Spinal cord (tissue), 9 donors: ENCODE measurements at regions not wholly inside any gene's neighbourhood (a gene's known extent, or its start where the extent isn't known, plus 50 kb on each side); places are given as distances from the start of the nearest gene placed in this dataset.

Experiments used
- DNase-seq, 6 donors: peaks; one replicate each; pipeline versions ENCODE4 v3.0.0 to v3.0.0-alpha.2; 2013 to 2015; ENCODE audit warnings: low spot score in 6 of 6, low read depth in 4 of 6
- H3K27ac ChIP-seq: one replicate; pipeline ENCODE4 v1.5.1; 2013; ENCODE audit warnings: low read depth, low read length, control low read depth
- H3K27me3 ChIP-seq: one replicate; pipeline ENCODE4 v1.6.1; 2013; ENCODE audit warnings: low read length; ENCODE audit not compliant: control insufficient read depth, insufficient read depth
- H3K36me3 ChIP-seq: one replicate; pipeline ENCODE4 v1.6.1; 2013; ENCODE audit warnings: low read length; ENCODE audit not compliant: control insufficient read depth, insufficient read depth
- H3K4me1 ChIP-seq: one replicate; pipeline ENCODE4 v1.6.1; 2013; ENCODE audit warnings: low read length; ENCODE audit not compliant: control insufficient read depth, insufficient read depth
- H3K4me3 ChIP-seq: one replicate; pipeline ENCODE4 v1.5.1; 2013; ENCODE audit warnings: low read depth, low read length, control low read depth
- H3K9me3 ChIP-seq: one replicate; pipeline ENCODE4 v1.6.1; 2013; ENCODE audit warnings: low read length; ENCODE audit not compliant: control insufficient read depth, insufficient read depth
- WGBS: methylation state at CpG from one replicate; pipeline ENCODE4 v1.1.5; 2013; ENCODE audit warnings: missing lambda C conversion rate; ENCODE audit not compliant: insufficient coverage; 5-methylcytosine and 5-hydroxymethylcytosine counted together
- donor health status: healthy.

GRCh38 chr4:153084224-153084979 lies 119.8 kb upstream of the TRIM2 start:
- H3K4me3 ChIP-seq: no peak overlapping the region
- no peaks in the 10 kb centered on the region for H3K36me3 ChIP-seq
- 74% methylated on average over 9 of the region's 15 CpGs for WGBS
- no peak overlapping the region for H3K27ac ChIP-seq
- peak in 2 of 6 donors; percentile 16 to 28 for DNase-seq
- peaks cover 27% of the 10 kb centered on the region for H3K4me1 ChIP-seq
- H3K9me3 ChIP-seq: no peaks in the 10 kb centered on the region
- H3K27me3 ChIP-seq: peaks cover 2% of the 10 kb centered on the region

GRCh38 chr4:153084980-153085630 lies 119.1 kb upstream of the TRIM2 start:
- H3K9me3 ChIP-seq: no peaks in the 10 kb centered on the region
- peak in 2 of 6 donors; percentile 78 to 79 for DNase-seq
- no peak overlapping the region for H3K4me3 ChIP-seq
- peaks cover 2% of the 10 kb centered on the region for H3K27me3 ChIP-seq
- H3K4me1 ChIP-seq: peaks cover 32% of the 10 kb centered on the region
- no peak overlapping the region for H3K27ac ChIP-seq
- H3K36me3 ChIP-seq: no peaks in the 10 kb centered on the region
- 18% methylated on average over 5 of the region's 11 CpGs for WGBS

- Histone ChIP-seq H3K4me1 (peaks cover 27% of the 10 kb centered on the region), H3K36me3 (no peaks in the 10 kb centered on the region), H3K27me3 (no peaks in the 10 kb centered on the region), H3K9me3 (no peaks in the 10 kb centered on the region), H3K27ac (peak overlapping the region; percentile 49), H3K4me3 (no peak overlapping the region)
- no peak for DNase-seq
- WGBS: 95% methylated on average over 4 of the region's 7 CpGs
Observed at GRCh38 chr4:153087671-153088194, 116.5 kb upstream of the TRIM2 start.

GRCh38 chr4:153089742-153090141 lies 114.5 kb upstream of the TRIM2 start:
- peak overlapping the region; percentile 44 for H3K27ac ChIP-seq
- peak in 2 of 6 donors; percentile 70 to 94 for DNase-seq
- no peak overlapping the region for H3K4me3 ChIP-seq
- no peaks in the 10 kb centered on the region for H3K9me3 ChIP-seq
- peaks cover 16% of the 10 kb centered on the region for H3K4me1 ChIP-seq
- 10% methylated on average over 2 of the region's 7 CpGs for WGBS
- H3K36me3 ChIP-seq: no peaks in the 10 kb centered on the region
- no peaks in the 10 kb centered on the region for H3K27me3 ChIP-seq

GRCh38 chr4:153090181-153090580 lies 114.1 kb upstream of the TRIM2 start:
- WGBS: 74% methylated on average over 2 of the region's 2 CpGs
- no peak overlapping the region for H3K27ac ChIP-seq

GRCh38 chr4:153090670-153091385 lies 113.4 kb upstream of the TRIM2 start:
- 98% methylated on average over 5 of the region's 6 CpGs for WGBS
- H3K27me3 ChIP-seq: no peaks in the 10 kb centered on the region
- H3K4me3 ChIP-seq: no peak overlapping the region
- DNase-seq: no peak
- no peak overlapping the region for H3K27ac ChIP-seq
- no peaks in the 10 kb centered on the region for H3K36me3 ChIP-seq
- peaks cover 11% of the 10 kb centered on the region for H3K4me1 ChIP-seq
- H3K9me3 ChIP-seq: no peaks in the 10 kb centered on the region

More at GRCh38 chr4:153090181-153090580, 114.1 kb upstream of the TRIM2 start:
- no peaks in the 10 kb centered on the region for H3K36me3 ChIP-seq
- no peaks in the 10 kb centered on the region for H3K9me3 ChIP-seq
- H3K27me3 ChIP-seq: no peaks in the 10 kb centered on the region
- no peak overlapping the region for H3K4me3 ChIP-seq
- DNase-seq: no peak
- H3K4me1 ChIP-seq: peaks cover 13% of the 10 kb centered on the region

- no peaks in the 10 kb centered on the region for H3K27me3 ChIP-seq
- no peak overlapping the region for H3K4me3 ChIP-seq
- no CpG with 5 or more reads among the region's 1 CpG for WGBS
- H3K4me1 ChIP-seq: peaks cover 8% of the 10 kb centered on the region
- DNase-seq: peak in 1 of 6 donors; percentile 70
- H3K9me3 ChIP-seq: no peaks in the 10 kb centered on the region
- no peak overlapping the region for H3K27ac ChIP-seq
- no peaks in the 10 kb centered on the region for H3K36me3 ChIP-seq
Observed at GRCh38 chr4:153093396-153093795, 110.8 kb upstream of the TRIM2 start.

GRCh38 chr4:153093802-153094201 lies 110.4 kb upstream of the TRIM2 start:
- DNase-seq: no peak
- Histone ChIP-seq H3K36me3 (no peaks in the 10 kb centered on the region), H3K4me3 (no peak overlapping the region), H3K27ac (no peak overlapping the region), H3K4me1 (peaks cover 8% of the 10 kb centered on the region), H3K27me3 (no peaks in the 10 kb centered on the region), H3K9me3 (no peaks in the 10 kb centered on the region)
- WGBS: 100% methylated on average over 1 of the region's 4 CpGs

GRCh38 chr4:153094435-153094834 lies 109.8 kb upstream of the TRIM2 start:
- H3K27ac ChIP-seq: no peak overlapping the region
- 77% methylated on average over 2 of the region's 3 CpGs for WGBS
- no peaks in the 10 kb centered on the region for H3K27me3 ChIP-seq
- no peaks in the 10 kb centered on the region for H3K36me3 ChIP-seq
- H3K4me1 ChIP-seq: peaks cover 8% of the 10 kb centered on the region
- no peak for DNase-seq
- H3K9me3 ChIP-seq: no peaks in the 10 kb centered on the region
- H3K4me3 ChIP-seq: no peak overlapping the region
